NT2/D1 (cell line): ENCODE measurements at regions not wholly inside any gene's neighbourhood (a gene's known extent, or its start where the extent isn't known, plus 50 kb on each side); places are given as distances from the start of the nearest gene placed in this dataset.
A peak's percentile ranks its signal among the peaks of the same experiment; 100 is the strongest.

Experiments used
- DNase-seq: peaks from one replicate; pipeline ENCODE4 v3.0.0-alpha.2; 2011; ENCODE audit warnings: low read depth, low spot score
- H3K27me3 ChIP-seq: 2 replicates; pipeline ENCODE4 v1.6.0; 2011; ENCODE audit warnings: mild to moderate bottlenecking; ENCODE audit not compliant: insufficient read length, insufficient read depth
- H3K36me3 ChIP-seq: 2 replicates; pipeline ENCODE4 v1.6.1; 2011; ENCODE audit warnings: mild to moderate bottlenecking, low read length, mixed read lengths; ENCODE audit not compliant: insufficient read depth, insufficient read length
- H3K4me1 ChIP-seq: 2 replicates; pipeline ENCODE4 v1.5.1; 2011; ENCODE audit not compliant: insufficient read depth, insufficient read length
- H3K4me3 ChIP-seq: 2 replicates; pipeline ENCODE4 v1.5.1; 2011; ENCODE audit warnings: low read depth; ENCODE audit not compliant: insufficient read length
- H3K9ac ChIP-seq: 2 replicates; pipeline ENCODE4 v1.6.0; 2011; ENCODE audit warnings: low read depth; ENCODE audit not compliant: insufficient read length
- H3K9me3 ChIP-seq: 2 replicates; pipeline ENCODE4 v1.5.1; 2011; ENCODE audit warnings: mild to moderate bottlenecking, low read length; ENCODE audit not compliant: insufficient read depth
- SUZ12 ChIP-seq: IDR thresholded peaks from 2 replicates; pipeline ENCODE4 v1.6.1; 2011; ENCODE audit not compliant: insufficient read length, insufficient read depth; ENCODE audit errors: extremely low read depth
- YY1 ChIP-seq: IDR thresholded peaks from 2 replicates; pipeline ENCODE4 v1.6.1; 2011; ENCODE audit not compliant: insufficient read length, insufficient read depth
- ZNF274 ChIP-seq: IDR thresholded peaks from 2 replicates; pipeline ENCODE4 v1.6.1; 2011; ENCODE audit warnings: mild to moderate bottlenecking, low read depth, low read length

- Histone ChIP-seq H3K4me3 (no peak overlapping the region), H3K4me1 (no peaks in the 10 kb centered on the region), H3K9ac (no peak overlapping the region), H3K9me3 (no peaks in the 10 kb centered on the region; the same call in 1 of the 2 replicates), H3K36me3 (no peaks in the 10 kb centered on the region), H3K27me3 (no peaks in the 10 kb centered on the region)
- peak; percentile 36 for DNase-seq
- TF ChIP-seq YY1, result no peak
- TF ChIP-seq ZNF274, result no peak
- no peak for TF ChIP-seq SUZ12
Observed at GRCh38 chr1:101506541-101507164, 269.8 kb downstream of the S1PR1 start.

- no peak for DNase-seq
- Histone ChIP-seq H3K27me3 (no peaks in the 10 kb centered on the region), H3K9ac (no peak overlapping the region), H3K4me1 (no peaks in the 10 kb centered on the region), H3K36me3 (no peaks in the 10 kb centered on the region), H3K9me3 (no peaks in the 10 kb centered on the region), H3K4me3 (no peak overlapping the region)
- TF ChIP-seq SUZ12 (no peak), ZNF274 (no peak), YY1 (no peak)
Observed at GRCh38 chr1:101507547-101507971, 270.7 kb downstream of the S1PR1 start.

GRCh38 chr1:101508913-101509312, 272.1 kb downstream of the S1PR1 start:
- Histone ChIP-seq H3K27me3 (no peaks in the 10 kb centered on the region), H3K9me3 (no peaks in the 10 kb centered on the region), H3K4me1 (no peaks in the 10 kb centered on the region), H3K9ac (no peak overlapping the region), H3K4me3 (no peak overlapping the region), H3K36me3 (no peaks in the 10 kb centered on the region)
- no peak for TF ChIP-seq YY1
- TF ChIP-seq SUZ12, result no peak
- TF ChIP-seq ZNF274, result no peak
- no peak for DNase-seq

GRCh38 chr1:101509370-101509769, 272.6 kb downstream of the S1PR1 start:
- no peaks in the 10 kb centered on the region for H3K9me3 ChIP-seq
- no peak for TF ChIP-seq ZNF274
- TF ChIP-seq SUZ12, result no peak
- TF ChIP-seq YY1, result no peak
- no peaks in the 10 kb centered on the region for H3K27me3 ChIP-seq
- no peaks in the 10 kb centered on the region for H3K36me3 ChIP-seq
- no peak overlapping the region for H3K4me3 ChIP-seq
- H3K4me1 ChIP-seq, result no peaks in the 10 kb centered on the region
- H3K9ac ChIP-seq, result no peak overlapping the region
- no peak for DNase-seq

GRCh38 chr1:101511202-101511891, 274.5 kb downstream of the S1PR1 start:
- H3K9ac ChIP-seq, result no peak overlapping the region
- peaks cover 7% of the 10 kb centered on the region; the same call in 1 of the 2 replicates for H3K9me3 ChIP-seq
- H3K27me3 ChIP-seq, result no peaks in the 10 kb centered on the region
- no peak for DNase-seq
- no peak overlapping the region for H3K4me3 ChIP-seq
- H3K4me1 ChIP-seq, result no peaks in the 10 kb centered on the region
- H3K36me3 ChIP-seq, result no peaks in the 10 kb centered on the region
- TF ChIP-seq ZNF274 (no peak), SUZ12 (no peak), YY1 (no peak)

- H3K36me3 ChIP-seq, result no peaks in the 10 kb centered on the region
- H3K9me3 ChIP-seq, result 0 out of 2 replicates have a peak, but pooled peaks cover under 1% of the 10 kb centered on the region
- H3K27me3 ChIP-seq, result no peaks in the 10 kb centered on the region
- no peak overlapping the region for H3K9ac ChIP-seq
- H3K4me1 ChIP-seq, result no peaks in the 10 kb centered on the region
- no peak overlapping the region for H3K4me3 ChIP-seq
- peak; percentile 49 for DNase-seq
- TF ChIP-seq YY1, result no peak
- TF ChIP-seq SUZ12, result no peak
Observed at GRCh38 chr1:101520302-101520701, 283.5 kb downstream of the S1PR1 start.

- no peaks in the 10 kb centered on the region for H3K4me1 ChIP-seq
- H3K36me3 ChIP-seq, result no peaks in the 10 kb centered on the region
- H3K9me3 ChIP-seq, result no peaks in the 10 kb centered on the region
- H3K4me3 ChIP-seq, result no peak overlapping the region
- H3K27me3 ChIP-seq, result no peaks in the 10 kb centered on the region
- H3K9ac ChIP-seq, result no peak overlapping the region
- TF ChIP-seq SUZ12, result no peak
- no peak for TF ChIP-seq YY1
- no peak for TF ChIP-seq ZNF274
- no peak for DNase-seq
Observed at GRCh38 chr1:101522486-101522885, 285.7 kb downstream of the S1PR1 start.
